H1 (cell line): ENCODE measurements at regions not wholly inside any gene's neighbourhood (a gene's known extent, or its start where the extent isn't known, plus 50 kb on each side); places are given as distances from the start of the nearest gene placed in this dataset.

ENCODE experiments used
- BACH1 ChIP-seq: IDR thresholded peaks from 2 replicates; pipeline ENCODE4 v1.6.1; 2012; ENCODE audit warnings: low read length, improper control_type of control experiment
- CBX8 ChIP-seq: fragments of 300-800, 300-1000 bp; sonication (generic); IDR thresholded peaks from 2 replicates; pipeline ENCODE4 v1.7.1; 2016; ENCODE audit warnings: low read depth, low read length, borderline replicate concordance
- CEBPB ChIP-seq: IDR thresholded peaks from 2 replicates; pipeline ENCODE4 v1.6.1; 2012; ENCODE audit warnings: low read depth, low read length
- CTBP2 ChIP-seq: IDR thresholded peaks from 2 replicates; pipeline ENCODE4 v1.7.0; 2011; ENCODE audit warnings: borderline replicate concordance, mild to moderate bottlenecking, moderate library complexity, mixed read lengths, low read length; ENCODE audit not compliant: insufficient read depth, insufficient read length
- HDAC6 ChIP-seq: IDR thresholded peaks from one replicate; pipeline ENCODE4 v1.7.1; 2012; ENCODE audit warnings: low read depth, mild to moderate bottlenecking, inconsistent platforms, low read length, moderate library complexity
- JUND ChIP-seq: IDR thresholded peaks from 2 replicates; pipeline ENCODE4 v1.6.1; 2011; ENCODE audit warnings: mild to moderate bottlenecking, improper control_type of control experiment, low read length
- MAFK ChIP-seq: IDR thresholded peaks from 2 replicates; pipeline ENCODE4 v1.6.1; 2012; ENCODE audit warnings: low read depth, mild to moderate bottlenecking, improper control_type of control experiment, low read length
- POLR2AphosphoS5 ChIP-seq: IDR thresholded peaks from 2 replicates; pipeline ENCODE4 v1.6.1; 2011; ENCODE audit warnings: low read depth, low read length
- SAP30 ChIP-seq: fragments of 300-600 bp; sonication (generic); IDR thresholded peaks from 2 replicates; pipeline ENCODE4 v1.7.1; 2012; ENCODE audit warnings: low read length, moderate library complexity, mild to moderate bottlenecking, inconsistent platforms; ENCODE audit not compliant: insufficient read depth, insufficient replicate concordance
- SP4 ChIP-seq: IDR thresholded peaks from 2 replicates; pipeline ENCODE4 v1.6.1; 2012; ENCODE audit warnings: low read length, inconsistent platforms
- TBP ChIP-seq: IDR thresholded peaks from 2 replicates; pipeline ENCODE4 v1.6.1; 2011; ENCODE audit warnings: low read depth, low read length, improper control_type of control experiment
- TCF12 ChIP-seq: IDR thresholded peaks from 2 replicates; pipeline ENCODE4 v1.6.1; 2011; ENCODE audit warnings: low read depth, mild to moderate bottlenecking, low read length
- ZNF274 ChIP-seq: IDR thresholded peaks from 2 replicates; pipeline ENCODE4 v1.7.0; 2012; ENCODE audit warnings: low read length, borderline replicate concordance; ENCODE audit errors: extremely low read depth
- TF ChIP-seq, protein P1 (sequence below): fragments of 300-600 bp; sonication (generic); IDR thresholded peaks from 2 replicates; pipeline ENCODE4 v1.7.1; 2012; ENCODE audit warnings: low read length, moderate library complexity, mild to moderate bottlenecking, inconsistent platforms; ENCODE audit not compliant: insufficient replicate concordance

DNA sequence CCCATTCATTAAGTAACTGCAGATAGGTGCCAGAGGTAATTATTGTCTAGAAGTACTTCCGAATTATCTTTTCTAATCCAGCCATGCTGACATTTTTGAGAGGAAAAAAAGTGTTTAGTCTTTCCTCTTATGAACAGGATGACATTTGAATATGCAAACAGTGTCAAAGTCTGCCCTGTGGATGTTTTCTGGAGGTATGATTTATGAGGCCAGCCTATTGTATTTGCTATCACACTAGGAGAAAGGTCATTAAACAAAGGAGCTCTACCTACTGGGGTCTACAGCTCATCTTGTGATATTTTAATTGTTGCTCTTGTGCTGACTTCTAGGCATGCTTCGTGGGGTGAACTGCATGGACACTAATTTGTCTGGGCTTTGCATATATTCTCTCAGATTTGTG is 559.7 kb upstream of the CAMK1G start (continued):
- TF ChIP-seq, protein P1, sequence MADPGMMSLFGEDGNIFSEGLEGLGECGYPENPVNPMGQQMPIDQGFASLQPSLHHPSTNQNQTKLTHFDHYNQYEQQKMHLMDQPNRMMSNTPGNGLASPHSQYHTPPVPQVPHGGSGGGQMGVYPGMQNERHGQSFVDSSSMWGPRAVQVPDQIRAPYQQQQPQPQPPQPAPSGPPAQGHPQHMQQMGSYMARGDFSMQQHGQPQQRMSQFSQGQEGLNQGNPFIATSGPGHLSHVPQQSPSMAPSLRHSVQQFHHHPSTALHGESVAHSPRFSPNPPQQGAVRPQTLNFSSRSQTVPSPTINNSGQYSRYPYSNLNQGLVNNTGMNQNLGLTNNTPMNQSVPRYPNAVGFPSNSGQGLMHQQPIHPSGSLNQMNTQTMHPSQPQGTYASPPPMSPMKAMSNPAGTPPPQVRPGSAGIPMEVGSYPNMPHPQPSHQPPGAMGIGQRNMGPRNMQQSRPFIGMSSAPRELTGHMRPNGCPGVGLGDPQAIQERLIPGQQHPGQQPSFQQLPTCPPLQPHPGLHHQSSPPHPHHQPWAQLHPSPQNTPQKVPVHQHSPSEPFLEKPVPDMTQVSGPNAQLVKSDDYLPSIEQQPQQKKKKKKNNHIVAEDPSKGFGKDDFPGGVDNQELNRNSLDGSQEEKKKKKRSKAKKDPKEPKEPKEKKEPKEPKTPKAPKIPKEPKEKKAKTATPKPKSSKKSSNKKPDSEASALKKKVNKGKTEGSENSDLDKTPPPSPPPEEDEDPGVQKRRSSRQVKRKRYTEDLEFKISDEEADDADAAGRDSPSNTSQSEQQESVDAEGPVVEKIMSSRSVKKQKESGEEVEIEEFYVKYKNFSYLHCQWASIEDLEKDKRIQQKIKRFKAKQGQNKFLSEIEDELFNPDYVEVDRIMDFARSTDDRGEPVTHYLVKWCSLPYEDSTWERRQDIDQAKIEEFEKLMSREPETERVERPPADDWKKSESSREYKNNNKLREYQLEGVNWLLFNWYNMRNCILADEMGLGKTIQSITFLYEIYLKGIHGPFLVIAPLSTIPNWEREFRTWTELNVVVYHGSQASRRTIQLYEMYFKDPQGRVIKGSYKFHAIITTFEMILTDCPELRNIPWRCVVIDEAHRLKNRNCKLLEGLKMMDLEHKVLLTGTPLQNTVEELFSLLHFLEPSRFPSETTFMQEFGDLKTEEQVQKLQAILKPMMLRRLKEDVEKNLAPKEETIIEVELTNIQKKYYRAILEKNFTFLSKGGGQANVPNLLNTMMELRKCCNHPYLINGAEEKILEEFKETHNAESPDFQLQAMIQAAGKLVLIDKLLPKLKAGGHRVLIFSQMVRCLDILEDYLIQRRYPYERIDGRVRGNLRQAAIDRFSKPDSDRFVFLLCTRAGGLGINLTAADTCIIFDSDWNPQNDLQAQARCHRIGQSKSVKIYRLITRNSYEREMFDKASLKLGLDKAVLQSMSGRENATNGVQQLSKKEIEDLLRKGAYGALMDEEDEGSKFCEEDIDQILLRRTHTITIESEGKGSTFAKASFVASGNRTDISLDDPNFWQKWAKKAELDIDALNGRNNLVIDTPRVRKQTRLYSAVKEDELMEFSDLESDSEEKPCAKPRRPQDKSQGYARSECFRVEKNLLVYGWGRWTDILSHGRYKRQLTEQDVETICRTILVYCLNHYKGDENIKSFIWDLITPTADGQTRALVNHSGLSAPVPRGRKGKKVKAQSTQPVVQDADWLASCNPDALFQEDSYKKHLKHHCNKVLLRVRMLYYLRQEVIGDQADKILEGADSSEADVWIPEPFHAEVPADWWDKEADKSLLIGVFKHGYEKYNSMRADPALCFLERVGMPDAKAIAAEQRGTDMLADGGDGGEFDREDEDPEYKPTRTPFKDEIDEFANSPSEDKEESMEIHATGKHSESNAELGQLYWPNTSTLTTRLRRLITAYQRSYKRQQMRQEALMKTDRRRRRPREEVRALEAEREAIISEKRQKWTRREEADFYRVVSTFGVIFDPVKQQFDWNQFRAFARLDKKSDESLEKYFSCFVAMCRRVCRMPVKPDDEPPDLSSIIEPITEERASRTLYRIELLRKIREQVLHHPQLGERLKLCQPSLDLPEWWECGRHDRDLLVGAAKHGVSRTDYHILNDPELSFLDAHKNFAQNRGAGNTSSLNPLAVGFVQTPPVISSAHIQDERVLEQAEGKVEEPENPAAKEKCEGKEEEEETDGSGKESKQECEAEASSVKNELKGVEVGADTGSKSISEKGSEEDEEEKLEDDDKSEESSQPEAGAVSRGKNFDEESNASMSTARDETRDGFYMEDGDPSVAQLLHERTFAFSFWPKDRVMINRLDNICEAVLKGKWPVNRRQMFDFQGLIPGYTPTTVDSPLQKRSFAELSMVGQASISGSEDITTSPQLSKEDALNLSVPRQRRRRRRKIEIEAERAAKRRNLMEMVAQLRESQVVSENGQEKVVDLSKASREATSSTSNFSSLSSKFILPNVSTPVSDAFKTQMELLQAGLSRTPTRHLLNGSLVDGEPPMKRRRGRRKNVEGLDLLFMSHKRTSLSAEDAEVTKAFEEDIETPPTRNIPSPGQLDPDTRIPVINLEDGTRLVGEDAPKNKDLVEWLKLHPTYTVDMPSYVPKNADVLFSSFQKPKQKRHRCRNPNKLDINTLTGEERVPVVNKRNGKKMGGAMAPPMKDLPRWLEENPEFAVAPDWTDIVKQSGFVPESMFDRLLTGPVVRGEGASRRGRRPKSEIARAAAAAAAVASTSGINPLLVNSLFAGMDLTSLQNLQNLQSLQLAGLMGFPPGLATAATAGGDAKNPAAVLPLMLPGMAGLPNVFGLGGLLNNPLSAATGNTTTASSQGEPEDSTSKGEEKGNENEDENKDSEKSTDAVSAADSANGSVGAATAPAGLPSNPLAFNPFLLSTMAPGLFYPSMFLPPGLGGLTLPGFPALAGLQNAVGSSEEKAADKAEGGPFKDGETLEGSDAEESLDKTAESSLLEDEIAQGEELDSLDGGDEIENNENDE, result no peak
- no peak for TF ChIP-seq TCF12
- no peak for TF ChIP-seq SP4
- no peak for TF ChIP-seq POLR2AphosphoS5
- no peak for TF ChIP-seq MAFK
- no peak for TF ChIP-seq BACH1
- no peak for TF ChIP-seq CBX8
- TF ChIP-seq CTBP2, result no peak
- TF ChIP-seq ZNF274, result no peak
- TF ChIP-seq JUND, result no peak
- TF ChIP-seq CEBPB, result no peak
- no peak for TF ChIP-seq HDAC6
- TF ChIP-seq TBP, result no peak
- no peak for TF ChIP-seq SAP30
